ENCODE measurements at regions not wholly inside any gene's neighbourhood (a gene's known extent, or its start where the extent isn't known, plus 50 kb on each side); places are given as distances from the start of the nearest gene placed in this dataset.

- Histone ChIP-seq H3K4me1 (no peaks in the 10 kb centered on the region), H3K9me3 (no peaks in the 10 kb centered on the region), H3K27ac (no peak overlapping the region), H3K4me3 (no peak overlapping the region), H3K27me3 (no peaks in the 10 kb centered on the region), H3K36me3 (no peaks in the 10 kb centered on the region)
- TF ChIP-seq POLR2A (IDR thresholded peaks at IDR 0.05) (no peak), CTCF (IDR thresholded peaks at IDR 0.05) (no peak)
- intact Hi-C loops (cut with DNase I; ENCODE audit: low total_unique reads) = no loop called here
- DNase-seq = no peak
Measured at GRCh38 chr13:81041761-81042160, 700.8 kb upstream of the SPRY2 start.

GRCh38 chr13:81031996-81032395, 691.1 kb upstream of the SPRY2 start:
- H3K36me3 ChIP-seq = no peaks in the 10 kb centered on the region
- H3K27me3 ChIP-seq = no peaks in the 10 kb centered on the region
- DNase-seq = no peak
- TF ChIP-seq CTCF (IDR thresholded peaks at IDR 0.05) (no peak), POLR2A (IDR thresholded peaks at IDR 0.05) (no peak)
- intact Hi-C loops (cut with DNase I; ENCODE audit: low total_unique reads) = no loop called here
- H3K9me3 ChIP-seq = no peaks in the 10 kb centered on the region
- H3K4me1 ChIP-seq = no peaks in the 10 kb centered on the region
- H3K27ac ChIP-seq = no peak overlapping the region
- no peak overlapping the region for H3K4me3 ChIP-seq

GRCh38 chr13:81025091-81025490, 684.2 kb upstream of the SPRY2 start:
- Histone ChIP-seq H3K36me3 (no peaks in the 10 kb centered on the region), H3K4me1 (no peaks in the 10 kb centered on the region), H3K4me3 (no peak overlapping the region), H3K27me3 (no peaks in the 10 kb centered on the region), H3K27ac (no peak overlapping the region), H3K9me3 (peaks cover 0 to 4% of the 10 kb centered on the region in 2 donors)
- no peak for DNase-seq
- TF ChIP-seq POLR2A (IDR thresholded peaks at IDR 0.05) (no peak), CTCF (IDR thresholded peaks at IDR 0.05) (no peak)
- intact Hi-C loops (cut with DNase I; ENCODE audit: low total_unique reads) = no loop called here

GRCh38 chr13:81021284-81021840, 680.4 kb upstream of the SPRY2 start:
- Histone ChIP-seq H3K27me3 (no peaks in the 10 kb centered on the region), H3K9me3 (peaks cover 0 to 4% of the 10 kb centered on the region in 2 donors), H3K4me3 (no peak overlapping the region), H3K4me1 (no peaks in the 10 kb centered on the region), H3K27ac (no peak overlapping the region), H3K36me3 (no peaks in the 10 kb centered on the region)
- intact Hi-C loops (cut with DNase I; ENCODE audit: low total_unique reads) = no loop called here
- no peak for TF ChIP-seq POLR2A (IDR thresholded peaks at IDR 0.05)
- no peak for TF ChIP-seq CTCF (IDR thresholded peaks at IDR 0.05)
- no peak for DNase-seq

- H3K27ac ChIP-seq = no peak overlapping the region
- no peaks in the 10 kb centered on the region for H3K36me3 ChIP-seq
- no peak overlapping the region for H3K4me3 ChIP-seq
- intact Hi-C loops (cut with DNase I; ENCODE audit: low total_unique reads) = no loop called here
- H3K4me1 ChIP-seq = no peaks in the 10 kb centered on the region
- DNase-seq = no peak
- peaks cover 0 to 4% of the 10 kb centered on the region in 2 donors for H3K9me3 ChIP-seq
- TF ChIP-seq CTCF (IDR thresholded peaks at IDR 0.05) (no peak), POLR2A (IDR thresholded peaks at IDR 0.05) (no peak)
- no peaks in the 10 kb centered on the region for H3K27me3 ChIP-seq
Measured at GRCh38 chr13:81020010-81020409, 679.1 kb upstream of the SPRY2 start.
